HEK293T (cell line): ENCODE measurements at regions not wholly inside any gene's neighbourhood (a gene's known extent, or its start where the extent isn't known, plus 50 kb on each side); places are given as distances from the start of the nearest gene placed in this dataset.

Source experiments
- BHLHE40 ChIP-seq: fragments of 450-650 bp; IDR thresholded peaks from 2 replicates; pipeline ENCODE4 v1.6.1; 2016; ENCODE audit warnings: mild to moderate bottlenecking, moderate library complexity, borderline replicate concordance
- CTBP1 ChIP-seq: fragments of 450-650 bp; IDR thresholded peaks from 2 replicates; pipeline ENCODE4 v1.6.1; 2016; ENCODE audit warnings: borderline replicate concordance
- ELF4 ChIP-seq: fragments of 450-650 bp; IDR thresholded peaks from 2 replicates; pipeline ENCODE4 v1.6.1; 2017; ENCODE audit warnings: antibody characterized with exemption
- FOXA1 ChIP-seq: fragments of 450-650 bp; IDR thresholded peaks from 2 replicates; pipeline ENCODE4 v1.6.1; 2016; ENCODE audit warnings: mild to moderate bottlenecking
- FOXK2 ChIP-seq: fragments of 450-650 bp; IDR thresholded peaks from 2 replicates; pipeline ENCODE4 v1.6.1; 2016; ENCODE audit warnings: mild to moderate bottlenecking
- FOXM1 ChIP-seq: fragments of 450-650 bp; IDR thresholded peaks from 2 replicates; pipeline ENCODE4 v1.6.1; 2017; ENCODE audit warnings: mild to moderate bottlenecking, borderline replicate concordance
- HDGF ChIP-seq: fragments of 450-650 bp; IDR thresholded peaks from 2 replicates; pipeline ENCODE4 v1.6.1; 2017; ENCODE audit warnings: antibody characterized with exemption, borderline replicate concordance
- L3MBTL2 ChIP-seq: fragments of 450-650 bp; conservative IDR thresholded peaks from 2 replicates; pipeline ENCODE4 v1.6.1; 2016; ENCODE audit warnings: mild to moderate bottlenecking
- LEF1 ChIP-seq: fragments of 450-650 bp; IDR thresholded peaks from 2 replicates; pipeline ENCODE4 v1.6.1; 2017; ENCODE audit warnings: mild to moderate bottlenecking, borderline replicate concordance
- NFRKB ChIP-seq: fragments of 450-650 bp; IDR thresholded peaks from 2 replicates; pipeline ENCODE4 v1.6.1; 2016; ENCODE audit warnings: mild to moderate bottlenecking, moderate library complexity
- PKNOX1 ChIP-seq: fragments of 450-650 bp; IDR thresholded peaks from 2 replicates; pipeline ENCODE4 v1.6.1; 2016
- SP1 ChIP-seq: fragments of 450-650 bp; IDR thresholded peaks from 2 replicates; pipeline ENCODE4 v1.6.1; 2017
- SUZ12 ChIP-seq: fragments of 450-650 bp; IDR thresholded peaks from 2 replicates; pipeline ENCODE4 v1.6.1; 2016; ENCODE audit warnings: mild to moderate bottlenecking

- no peak for TF ChIP-seq SP1
- no peak for TF ChIP-seq FOXK2
- TF ChIP-seq SUZ12 = no peak
- TF ChIP-seq FOXM1 = no peak
- no peak for TF ChIP-seq CTBP1
- TF ChIP-seq L3MBTL2 = no peak
- TF ChIP-seq BHLHE40 = no peak
- TF ChIP-seq ELF4 = no peak
- TF ChIP-seq HDGF = no peak
- no peak for TF ChIP-seq NFRKB
- TF ChIP-seq FOXA1 = no peak
- TF ChIP-seq PKNOX1 = no peak
- no peak for TF ChIP-seq LEF1
Observed at GRCh38 chr16:51017969-51018368, 133.1 kb downstream of the SALL1 start.
